Mesenchymal stem cell (in vitro differentiated cells and primary cell): ENCODE measurements at regions not wholly inside any gene's neighbourhood (a gene's known extent, or its start where the extent isn't known, plus 50 kb on each side); places are given as distances from the start of the nearest gene placed in this dataset.

Experiments
- DNase-seq: peaks from one replicate; pipeline ENCODE4 v3.0.0-alpha.2; 2013
- H2AFZ ChIP-seq: one replicate; pipeline ENCODE4 v1.6.1; 2013; ENCODE audit warnings: low read depth, mild to moderate bottlenecking, control low read depth, inconsistent platforms, low read length, moderate library complexity
- H2AK5ac ChIP-seq: 2 replicates; pipeline ENCODE4 v1.6.1; 2013; ENCODE audit warnings: low read length, moderate library complexity, mild to moderate bottlenecking, inconsistent platforms; ENCODE audit not compliant: severe bottlenecking
- H2BK120ac ChIP-seq: one replicate; pipeline ENCODE4 v1.6.1; 2013; ENCODE audit warnings: low read depth, mild to moderate bottlenecking, inconsistent platforms, low read length, moderate library complexity
- H2BK12ac ChIP-seq, 2 experiments: one replicate each; pipeline ENCODE4 v1.6.1; 2013; ENCODE audit warnings: inconsistent platforms in 2 of 2, low read length in 2 of 2, mild to moderate bottlenecking in 2 of 2, moderate library complexity in 2 of 2, control low read depth in 1 of 2
- H2BK15ac ChIP-seq: one replicate; pipeline ENCODE4 v1.6.1; 2013; ENCODE audit warnings: mild to moderate bottlenecking, low read depth, inconsistent platforms; ENCODE audit not compliant: poor library complexity, severe bottlenecking
- H2BK5ac ChIP-seq: 2 replicates; pipeline ENCODE4 v1.6.1; 2013; ENCODE audit warnings: low read depth, mild to moderate bottlenecking, low read length, control low read depth, inconsistent platforms; ENCODE audit not compliant: poor library complexity, severe bottlenecking
- H3K14ac ChIP-seq, 2 experiments: one replicate each; pipeline ENCODE4 v1.6.1; 2013; ENCODE audit warnings: inconsistent platforms in 2 of 2, low read length in 2 of 2, control low read depth in 1 of 2, mild to moderate bottlenecking in 1 of 2, moderate library complexity in 1 of 2
- H3K18ac ChIP-seq, 2 experiments: one replicate each; pipeline ENCODE4 v1.6.1; 2013; ENCODE audit warnings: inconsistent platforms in 2 of 2, low read length in 2 of 2, control low read depth in 1 of 2, low read depth in 1 of 2, mild to moderate bottlenecking in 1 of 2
- H3K23ac ChIP-seq, 2 experiments: one replicate each; pipeline ENCODE4 v1.6.1; 2013; ENCODE audit warnings: inconsistent platforms in 2 of 2, low read length in 2 of 2, mild to moderate bottlenecking in 2 of 2, moderate library complexity in 2 of 2, control low read depth in 1 of 2
- H3K27ac ChIP-seq: 2 replicates; pipeline ENCODE4 v1.5.1; 2013; ENCODE audit warnings: mild to moderate bottlenecking, moderate library complexity, low read length, control low read depth, inconsistent platforms; ENCODE audit not compliant: poor library complexity, severe bottlenecking
- H3K27me3 ChIP-seq, 2 experiments: 2 replicates each; pipeline versions ENCODE4 v1.6.1 to v1.7.0; 2013; ENCODE audit warnings: low read length in 2 of 2, mild to moderate bottlenecking in 2 of 2, moderate library complexity in 2 of 2, control low read depth in 1 of 2, inconsistent platforms in 1 of 2; ENCODE audit not compliant: control insufficient read depth in 1 of 2, insufficient read depth in 1 of 2
- H3K36me3 ChIP-seq, 2 experiments: 2 replicates each; pipeline versions ENCODE4 v1.6.1 to v1.7.0; 2013; ENCODE audit warnings: low read length in 2 of 2, control low read depth in 1 of 2, inconsistent platforms in 1 of 2, low read depth in 1 of 2, mild to moderate bottlenecking in 1 of 2; ENCODE audit not compliant: insufficient read depth in 2 of 2, control insufficient read depth in 1 of 2
- H3K4ac ChIP-seq, 2 experiments: one replicate each; pipeline ENCODE4 v1.6.1; 2013; ENCODE audit warnings: inconsistent platforms in 2 of 2, low read length in 2 of 2, mild to moderate bottlenecking in 2 of 2, moderate library complexity in 2 of 2, control low read depth in 1 of 2, low read depth in 1 of 2
- H3K4me1 ChIP-seq: 2 replicates; pipeline ENCODE4 v1.6.1; 2013; ENCODE audit warnings: low read depth, low read length, control low read depth; ENCODE audit not compliant: control insufficient read depth, insufficient read depth
- H3K4me2 ChIP-seq: 2 replicates; pipeline ENCODE4 v1.6.1; 2013; ENCODE audit warnings: low read length, mild to moderate bottlenecking, inconsistent platforms; ENCODE audit not compliant: poor library complexity, severe bottlenecking
- H3K4me3 ChIP-seq, 2 experiments: 2 replicates each; pipeline versions ENCODE4 v1.5.1 to v1.7.0; 2013; ENCODE audit warnings: low read length in 2 of 2, mild to moderate bottlenecking in 2 of 2, control low read depth in 1 of 2, low read depth in 1 of 2; ENCODE audit not compliant: insufficient read depth in 1 of 2
- H3K79me1 ChIP-seq: replicated peaks from 2 replicates; pipeline ENCODE4 v1.6.1; 2013; ENCODE audit warnings: mild to moderate bottlenecking, control low read depth, low read length, inconsistent platforms; ENCODE audit not compliant: poor library complexity, severe bottlenecking
- H3K9ac ChIP-seq: 2 replicates; pipeline ENCODE4 v1.7.0; 2013; ENCODE audit warnings: mild to moderate bottlenecking, low read length, moderate library complexity
- H3K9me3 ChIP-seq: 2 replicates; pipeline ENCODE4 v1.7.0; 2013; ENCODE audit warnings: mild to moderate bottlenecking, low read length; ENCODE audit not compliant: control insufficient read depth
- H4K8ac ChIP-seq: one replicate; pipeline ENCODE4 v1.6.1; 2013; ENCODE audit warnings: inconsistent platforms, mild to moderate bottlenecking, low read length, moderate library complexity
- H4K91ac ChIP-seq: one replicate; pipeline ENCODE4 v1.6.1; 2013; ENCODE audit warnings: mild to moderate bottlenecking, low read length, inconsistent platforms
- WGBS: methylation state at CpG from one replicate; pipeline ENCODE4 v1.1.7; 2013; ENCODE audit warnings: mixed read lengths; 5-methylcytosine and 5-hydroxymethylcytosine counted together

- Histone ChIP-seq H2AFZ (no peak overlapping the region), H3K27ac (no peak overlapping the region), H3K4me3 (no peak overlapping the region), H3K9me3 (peaks cover under 1% of the 10 kb centered on the region), H2BK120ac (no peak overlapping the region), H2BK15ac (no peak overlapping the region), H2AK5ac (no peak overlapping the region), H3K4me1 (no peaks in the 10 kb centered on the region), H3K14ac (no peak overlapping the region), H3K36me3 (no peaks in the 10 kb centered on the region), H2BK12ac (no peak overlapping the region), H3K79me1 (no peaks in the 10 kb centered on the region), H2BK5ac (no peak overlapping the region), H3K23ac (no peak overlapping the region), H3K4ac (no peak overlapping the region), H4K91ac (no peak overlapping the region), H4K8ac (no peak overlapping the region), H3K27me3 (peaks cover 0 to 44% of the 10 kb centered on the region in 2 experiments), H3K9ac (no peak overlapping the region), H3K4me2 (no peak overlapping the region), H3K18ac (no peak overlapping the region)
- WGBS: 94% methylated on average over 2 of the region's 5 CpGs
- no peak for DNase-seq
Observed at GRCh38 chrX:115419069-115419468, 129.6 kb downstream of the LUZP4 start.

DNA sequence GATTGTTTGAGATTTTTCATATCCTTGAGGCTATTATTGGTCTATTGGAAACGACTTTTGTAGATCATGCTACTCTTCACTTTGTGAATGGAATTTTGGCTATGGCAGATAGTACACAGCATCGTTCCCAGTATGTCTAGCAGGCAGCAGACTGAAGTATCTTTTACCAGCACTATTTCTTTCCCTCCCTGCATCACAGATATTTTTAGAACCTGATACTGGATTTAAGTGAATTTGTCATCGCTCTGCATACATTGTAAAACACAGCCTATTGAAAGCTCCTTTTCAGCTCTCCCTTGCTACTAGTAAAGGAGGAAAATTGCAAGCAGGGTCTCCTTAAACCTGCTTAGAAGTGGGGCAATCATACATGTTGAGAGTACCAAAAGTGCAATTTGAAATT, 133.6 kb downstream of the LUZP4 start:
- Histone ChIP-seq H3K9me3 (peaks cover 6% of the 10 kb centered on the region), H2BK15ac (no peak overlapping the region), H2AFZ (no peak overlapping the region), H4K8ac (no peak overlapping the region), H3K23ac (no peak overlapping the region), H3K9ac (no peak overlapping the region), H2AK5ac (no peak overlapping the region), H2BK12ac (no peak overlapping the region), H3K4ac (no peak overlapping the region), H4K91ac (no peak overlapping the region), H2BK5ac (no peak overlapping the region), H3K4me2 (no peak overlapping the region), H3K79me1 (no peaks in the 10 kb centered on the region), H3K4me1 (no peaks in the 10 kb centered on the region), H3K27me3 (peaks cover 0 to 37% of the 10 kb centered on the region in 2 experiments), H3K36me3 (no peaks in the 10 kb centered on the region), H3K4me3 (no peak overlapping the region), H3K18ac (no peak overlapping the region), H2BK120ac (no peak overlapping the region), H3K27ac (no peak overlapping the region), H3K14ac (no peak overlapping the region)
- WGBS: no CpG with 5 or more reads among the region's 3 CpGs
- DNase-seq: no peak

DNA sequence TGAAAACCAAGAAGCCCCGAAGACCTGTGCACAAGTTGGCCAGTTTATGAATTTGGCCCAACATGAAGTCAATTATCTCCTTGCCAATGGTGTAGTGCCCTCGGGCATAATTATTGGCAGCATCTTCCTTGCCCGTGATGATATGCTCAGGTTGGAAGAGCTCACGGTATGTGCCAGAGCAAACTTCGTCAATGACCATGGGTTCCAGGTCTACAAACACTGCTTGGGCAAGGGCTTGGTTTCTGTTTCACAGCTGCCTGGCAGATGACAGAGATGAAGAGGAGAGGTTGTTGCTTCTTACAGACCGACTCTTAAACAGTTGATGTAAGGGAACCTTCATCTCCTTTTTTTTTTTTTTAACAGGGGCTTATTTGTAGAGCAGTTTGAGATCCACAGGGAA, 135.6 kb upstream of the PLS3 start:
- H3K4me3 ChIP-seq: no peak overlapping the region
- no peak overlapping the region for H3K14ac ChIP-seq
- no peak overlapping the region for H3K23ac ChIP-seq
- H3K4me2 ChIP-seq: no peak overlapping the region
- H2BK15ac ChIP-seq: no peak overlapping the region
- no peak overlapping the region for H3K9ac ChIP-seq
- H3K79me1 ChIP-seq: no peaks in the 10 kb centered on the region
- H3K27ac ChIP-seq: no peak overlapping the region
- 91% methylated on average over 5 of the region's 6 CpGs for WGBS
- no peak overlapping the region for H2BK12ac ChIP-seq
- H4K8ac ChIP-seq: no peak overlapping the region
- H3K4me1 ChIP-seq: no peaks in the 10 kb centered on the region
- peaks cover 6% of the 10 kb centered on the region for H3K9me3 ChIP-seq
- no peak overlapping the region for H3K18ac ChIP-seq
- no peak overlapping the region for H2AK5ac ChIP-seq
- no peak overlapping the region for H3K4ac ChIP-seq
- no peak overlapping the region for H2AFZ ChIP-seq
- H2BK5ac ChIP-seq: no peak overlapping the region
- no peak overlapping the region for H4K91ac ChIP-seq
- H3K36me3 ChIP-seq: no peaks in the 10 kb centered on the region
- DNase-seq: no peak
- no peak overlapping the region for H2BK120ac ChIP-seq
- peaks cover 0 to 30% of the 10 kb centered on the region in 2 experiments for H3K27me3 ChIP-seq

DNA sequence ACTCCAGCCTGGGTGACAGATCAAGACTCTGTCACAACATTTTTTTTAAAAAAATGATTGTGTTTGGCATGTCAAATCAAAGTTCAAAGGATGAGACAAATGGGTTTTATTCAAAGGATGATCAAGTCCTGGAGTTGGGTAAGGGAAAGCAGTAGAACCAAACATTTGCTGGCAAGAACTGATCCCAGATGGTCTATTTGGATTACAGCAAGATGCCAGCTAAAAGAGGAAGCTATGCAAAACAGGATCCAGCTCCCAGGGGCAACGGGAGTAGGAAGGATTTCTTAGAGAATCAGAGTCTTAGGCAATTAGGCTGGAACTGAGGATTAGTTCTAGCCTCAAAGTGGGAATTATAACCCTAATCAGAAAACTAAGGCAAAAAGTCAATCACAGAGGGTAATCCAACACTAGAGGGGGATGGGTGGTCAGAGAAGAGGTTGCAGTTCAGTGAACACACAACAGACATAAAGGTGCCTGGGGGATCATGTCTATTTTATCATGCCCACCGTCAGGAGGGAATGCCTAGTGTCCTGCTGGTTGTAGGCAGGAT, 133.0 kb upstream of the PLS3 start:
- peaks cover 0 to 26% of the 10 kb centered on the region in 2 experiments for H3K27me3 ChIP-seq
- WGBS: no CpG with 5 or more reads among the region's 2 CpGs
- H3K79me1 ChIP-seq: no peaks in the 10 kb centered on the region
- no peak overlapping the region for H3K23ac ChIP-seq
- H4K8ac ChIP-seq: no peak overlapping the region
- H3K4me1 ChIP-seq: no peaks in the 10 kb centered on the region
- H2AFZ ChIP-seq: no peak overlapping the region
- no peaks in the 10 kb centered on the region for H3K36me3 ChIP-seq
- no peak overlapping the region for H2BK15ac ChIP-seq
- H4K91ac ChIP-seq: no peak overlapping the region
- no peak overlapping the region for H3K18ac ChIP-seq
- peaks cover 6% of the 10 kb centered on the region for H3K9me3 ChIP-seq
- no peak overlapping the region for H3K9ac ChIP-seq
- H3K4me3 ChIP-seq: no peak overlapping the region
- no peak for DNase-seq
- no peak overlapping the region for H3K4ac ChIP-seq
- no peak overlapping the region for H2BK12ac ChIP-seq
- no peak overlapping the region for H3K14ac ChIP-seq
- H3K27ac ChIP-seq: no peak overlapping the region
- H3K4me2 ChIP-seq: no peak overlapping the region
- no peak overlapping the region for H2BK120ac ChIP-seq
- H2AK5ac ChIP-seq: no peak overlapping the region
- no peak overlapping the region for H2BK5ac ChIP-seq
